Glomerular endothelial cell (primary cell): ENCODE measurements at regions not wholly inside any gene's neighbourhood (a gene's known extent, or its start where the extent isn't known, plus 50 kb on each side); places are given as distances from the start of the nearest gene placed in this dataset.

Experiments used
- DNase-seq: peaks from one replicate; pipeline ENCODE4 v3.0.0-alpha.2; 2011; ENCODE audit warnings: low read depth, low spot score; ENCODE audit errors: extremely low read depth

DNA sequence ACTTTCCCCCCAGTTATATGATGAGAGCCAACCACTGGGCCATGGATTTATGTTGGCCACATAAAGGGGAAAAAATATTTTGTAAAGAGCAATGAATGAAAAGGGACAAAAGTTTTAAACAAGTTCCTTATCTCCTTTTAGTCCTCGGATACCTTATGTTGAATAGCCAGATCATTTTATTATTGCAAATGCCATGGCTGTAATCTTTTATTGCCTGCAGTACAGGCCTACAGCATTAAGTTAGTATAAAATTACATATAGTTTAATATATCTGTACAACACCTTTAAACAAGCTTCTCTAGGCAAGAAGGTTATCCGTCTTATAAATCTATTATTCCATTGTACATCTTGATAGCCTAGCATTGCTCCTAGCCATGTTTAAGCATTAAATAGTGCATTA lies 93.9 kb upstream of the SLC35B3 start:
- DNase-seq = no peak

- no peak for DNase-seq
These were observed 92.5 kb upstream of the SLC35B3 start for GRCh38 chr6:8527818-8528217.

GRCh38 chr6:8526624-8527023 lies 91.3 kb upstream of the SLC35B3 start:
- DNase-seq = no peak

DNA sequence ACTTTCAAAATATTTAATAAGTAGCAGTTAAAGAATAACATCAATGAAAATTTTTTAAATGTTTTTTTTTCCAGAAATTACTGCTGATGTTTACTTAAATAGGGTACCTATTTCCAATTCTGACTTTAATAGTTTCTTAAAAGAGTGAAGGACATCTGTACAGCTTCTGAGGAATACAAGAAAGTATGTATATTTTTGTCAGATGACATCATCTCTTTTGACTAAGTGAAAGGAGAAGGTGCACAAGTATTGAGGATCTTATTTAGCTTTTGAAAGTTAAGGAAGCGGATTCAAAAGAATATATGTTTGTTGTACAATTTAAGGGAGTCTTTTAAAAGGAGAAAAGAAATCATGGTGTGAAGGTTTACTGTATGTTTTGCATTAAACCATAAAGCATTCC lies 90.0 kb upstream of the SLC35B3 start:
- no peak for DNase-seq

- DNase-seq = no peak
These were observed 77.8 kb upstream of the SLC35B3 start for GRCh38 chr6:8513174-8513573.

DNA sequence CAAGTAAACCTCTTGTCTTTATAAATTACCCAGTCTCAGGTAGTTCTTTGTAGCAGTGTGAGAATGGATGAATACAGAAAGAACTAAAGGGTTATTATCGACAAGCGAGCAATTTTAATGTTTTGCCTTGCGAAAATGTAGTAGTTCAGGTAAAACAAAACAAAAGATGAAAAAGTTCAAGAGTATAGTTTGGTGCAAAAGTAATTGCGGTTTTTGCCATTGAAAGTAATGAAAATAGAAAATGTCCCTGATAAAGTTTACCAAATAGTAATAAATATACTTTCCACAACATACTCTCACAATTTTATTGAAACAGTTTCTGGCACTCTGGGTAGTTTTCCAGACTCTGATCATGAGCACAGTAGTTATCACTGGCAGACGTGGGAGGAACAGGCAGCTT lies 71.9 kb upstream of the SLC35B3 start:
- no peak for DNase-seq

DNA sequence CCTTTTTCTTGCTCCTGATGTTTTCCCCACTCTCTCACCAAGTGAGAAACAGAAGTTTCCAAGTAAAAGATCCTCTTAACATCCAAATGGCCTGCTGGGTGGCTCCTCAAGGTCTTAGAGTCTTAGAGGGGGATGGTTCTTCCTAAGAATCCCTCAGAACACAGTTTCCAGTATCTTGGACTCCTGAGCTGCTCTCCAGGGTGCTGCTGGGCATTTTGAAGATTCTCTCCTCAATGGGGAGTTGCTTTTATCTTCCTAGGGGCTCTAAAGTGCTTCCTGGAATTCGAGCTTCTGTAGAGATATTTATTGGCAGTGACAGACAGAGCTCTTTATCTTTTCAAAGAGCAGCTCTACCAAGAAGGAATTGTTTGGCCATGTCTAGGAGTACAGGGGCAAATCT lies 70.8 kb upstream of the SLC35B3 start:
- DNase-seq = no peak

- DNase-seq = no peak
These were observed 64.2 kb upstream of the SLC35B3 start for GRCh38 chr6:8499540-8499939.

DNA sequence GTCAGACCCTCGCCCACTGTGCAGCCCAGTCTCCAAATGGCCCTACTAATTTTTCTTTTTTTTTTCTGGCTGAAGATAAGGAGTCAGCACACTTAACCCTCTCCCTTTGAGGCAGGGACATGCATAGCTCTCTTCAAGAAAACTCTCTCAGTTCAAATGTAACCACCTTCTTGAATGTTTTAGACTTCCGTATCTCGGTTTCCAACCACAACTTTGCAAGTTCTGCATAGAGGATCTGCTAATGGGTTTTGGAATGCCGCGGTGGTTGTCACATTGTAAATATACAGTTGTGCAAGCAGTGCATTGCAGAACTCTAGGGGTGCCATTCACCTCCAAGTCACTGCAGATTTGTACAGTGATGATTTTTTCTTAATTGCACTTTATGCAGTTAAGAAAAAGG lies 59.4 kb upstream of the SLC35B3 start:
- no peak for DNase-seq

GRCh38 chr6:8492536-8493133 lies 57.3 kb upstream of the SLC35B3 start:
- no peak for DNase-seq
